ENCODE measurements at regions not wholly inside any gene's neighbourhood (a gene's known extent, or its start where the extent isn't known, plus 50 kb on each side); places are given as distances from the start of the nearest gene placed in this dataset.
"Not testable (repeated sequence)": the region's sequence is repeated elsewhere in the genome, so short reads cannot be mapped to it uniquely, and the experiment has no call there.

- DNase-seq, result not testable (repeated sequence)
Measured at GRCh38 chr6:142016666-142017065, 116.1 kb upstream of the GJE1 start.

DNA sequence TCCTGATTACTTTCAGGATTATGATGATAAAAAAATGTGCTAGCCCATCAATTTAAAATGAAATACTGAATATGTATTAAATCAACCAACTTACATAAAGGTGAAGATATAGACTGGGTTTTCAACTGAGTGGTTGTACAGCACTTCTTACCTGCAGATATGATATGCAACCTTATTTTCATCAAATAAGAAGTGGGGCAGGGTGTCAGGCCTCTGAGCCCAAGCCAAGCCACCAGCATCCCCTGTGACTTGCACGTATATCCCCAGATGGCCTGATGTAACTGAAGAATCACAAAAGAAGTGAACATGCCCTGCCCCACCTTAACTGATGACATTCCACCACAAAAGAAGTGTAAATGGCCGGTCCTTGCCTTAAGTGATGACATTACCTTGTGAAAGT lies 117.3 kb upstream of the GJE1 start:
- not testable (repeated sequence) for DNase-seq

DNA sequence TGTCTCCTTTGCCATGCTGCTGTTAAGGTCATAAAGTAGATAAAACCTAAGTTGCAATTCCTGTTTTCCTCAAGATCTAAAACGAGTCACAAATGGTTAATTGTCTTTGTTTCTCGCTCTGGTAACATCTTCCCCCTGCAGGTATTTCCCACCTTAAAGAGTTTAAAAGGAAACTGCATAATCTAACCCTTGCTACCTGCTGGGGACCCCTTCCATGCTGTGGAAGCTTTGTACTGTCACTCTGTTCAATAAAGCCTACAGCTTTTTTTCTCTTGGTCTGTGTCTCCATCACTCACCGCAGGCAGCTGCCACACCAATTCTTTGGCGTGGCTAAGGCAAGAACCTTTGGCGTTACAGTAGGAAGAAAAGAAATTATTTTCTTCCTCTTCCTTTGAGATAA lies 117.7 kb upstream of the GJE1 start:
- DNase-seq, result no peak

- no peak for DNase-seq
Measured at GRCh38 chr6:142014515-142014914, 118.2 kb upstream of the GJE1 start.

DNA sequence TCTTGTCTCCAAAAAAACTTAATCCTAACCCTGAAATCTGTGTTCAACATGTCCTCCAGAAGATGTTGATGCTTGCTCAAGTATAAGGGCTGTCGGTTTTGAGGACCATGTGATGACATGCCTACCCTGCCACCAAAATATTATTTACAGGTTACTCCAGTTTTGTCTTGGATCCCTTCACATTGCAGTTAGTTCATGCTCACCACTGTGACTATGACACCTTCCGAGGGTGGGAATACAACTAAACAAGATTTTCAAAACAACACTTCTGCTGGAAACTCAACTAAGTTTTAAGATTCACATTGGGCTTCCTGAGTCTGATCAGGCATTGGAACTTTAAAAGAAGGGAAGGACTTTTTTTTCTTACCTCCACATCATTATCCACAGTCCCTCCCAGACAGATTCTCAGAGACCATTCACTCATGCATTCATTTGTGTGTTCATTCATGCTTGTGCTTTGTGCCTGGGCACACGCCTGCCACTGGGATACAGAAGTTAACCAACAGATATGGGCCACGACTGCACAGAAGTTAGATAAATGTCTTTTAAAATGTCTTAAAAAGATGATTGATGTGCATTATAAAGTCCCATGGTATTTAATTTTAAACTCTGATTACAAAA lies 118.7 kb upstream of the GJE1 start:
- DNase-seq, result no peak

GRCh38 chr6:142013287-142013686 lies 119.4 kb upstream of the GJE1 start:
- no peak for DNase-seq

GRCh38 chr6:142011775-142012174 lies 121.0 kb upstream of the GJE1 start:
- DNase-seq, result no peak

GRCh38 chr6:142011156-142011555 lies 121.6 kb upstream of the GJE1 start:
- no peak for DNase-seq

GRCh38 chr6:142009647-142010046 lies 123.1 kb upstream of the GJE1 start:
- no peak for DNase-seq

- no peak for DNase-seq
Measured at GRCh38 chr6:142008781-142009180, 123.9 kb upstream of the GJE1 start.

- DNase-seq, result no peak
Measured at GRCh38 chr6:142008016-142008735, 124.5 kb upstream of the GJE1 start.

GRCh38 chr6:142005021-142005420 lies 127.7 kb upstream of the GJE1 start:
- DNase-seq, result no peak

DNA sequence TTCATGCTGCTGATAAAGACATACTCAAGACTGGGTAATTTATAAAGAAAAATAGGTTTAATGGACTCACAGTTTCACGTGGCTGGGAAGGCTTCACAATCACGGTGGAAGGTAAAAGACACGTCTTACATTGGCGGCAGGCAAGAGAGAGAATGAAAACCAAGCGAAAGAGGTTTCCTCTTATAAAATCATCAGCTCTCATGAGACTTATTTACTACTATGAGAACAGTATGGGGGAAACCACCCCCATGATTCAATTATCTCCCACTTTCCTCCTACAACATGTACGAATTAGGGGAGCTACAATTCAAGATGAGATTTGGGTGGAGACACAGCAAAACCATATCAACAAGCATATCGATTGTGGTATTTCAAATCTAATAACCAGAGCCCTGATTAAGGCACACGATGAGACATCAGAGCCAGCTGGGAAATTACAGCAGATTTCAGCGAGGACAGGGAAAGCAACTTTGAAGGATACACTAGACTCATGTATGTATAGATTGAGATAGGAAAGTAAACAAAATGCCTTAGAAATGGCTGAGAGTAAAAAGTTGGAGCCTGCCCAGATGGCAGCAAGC lies 129.8 kb upstream of the GJE1 start:
- DNase-seq, result no peak

GRCh38 chr6:141996823-141997222 lies 135.9 kb upstream of the GJE1 start:
- DNase-seq, result no peak

DNA sequence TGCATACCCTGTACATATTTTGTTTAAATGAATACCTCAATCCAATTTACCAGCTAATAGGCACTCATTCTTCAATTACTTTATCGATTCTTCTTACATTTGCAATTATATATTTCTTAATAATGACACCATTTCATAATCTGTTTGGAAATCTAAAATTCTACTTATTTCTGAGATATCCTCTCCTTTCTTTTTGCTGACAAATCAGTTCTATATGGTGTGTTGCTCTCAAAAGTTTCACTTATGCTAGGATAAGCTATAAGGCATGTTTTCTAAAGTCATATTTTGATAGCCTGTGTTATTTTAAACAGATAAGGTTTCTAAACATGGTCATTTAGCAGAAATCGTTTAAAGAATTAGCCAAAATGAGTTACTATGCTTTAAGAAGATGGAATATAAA lies 140.6 kb upstream of the GJE1 start:
- DNase-seq, result no peak

- DNase-seq, result no peak
Measured at GRCh38 chr6:141990840-141991239, 141.9 kb upstream of the GJE1 start.

DNA sequence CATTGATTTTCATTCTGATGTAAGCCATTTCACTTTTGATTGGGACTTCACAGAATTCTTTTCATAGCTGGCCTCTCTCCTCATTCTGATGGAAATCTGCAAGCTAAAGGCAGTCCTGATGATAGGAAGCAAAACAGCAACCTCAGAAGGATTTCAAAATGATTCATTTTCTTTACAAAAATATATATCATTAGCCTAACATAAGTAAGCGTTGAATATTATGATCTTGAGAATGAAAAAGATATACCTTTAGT lies 143.1 kb upstream of the GJE1 start:
- DNase-seq, result no peak

DNA sequence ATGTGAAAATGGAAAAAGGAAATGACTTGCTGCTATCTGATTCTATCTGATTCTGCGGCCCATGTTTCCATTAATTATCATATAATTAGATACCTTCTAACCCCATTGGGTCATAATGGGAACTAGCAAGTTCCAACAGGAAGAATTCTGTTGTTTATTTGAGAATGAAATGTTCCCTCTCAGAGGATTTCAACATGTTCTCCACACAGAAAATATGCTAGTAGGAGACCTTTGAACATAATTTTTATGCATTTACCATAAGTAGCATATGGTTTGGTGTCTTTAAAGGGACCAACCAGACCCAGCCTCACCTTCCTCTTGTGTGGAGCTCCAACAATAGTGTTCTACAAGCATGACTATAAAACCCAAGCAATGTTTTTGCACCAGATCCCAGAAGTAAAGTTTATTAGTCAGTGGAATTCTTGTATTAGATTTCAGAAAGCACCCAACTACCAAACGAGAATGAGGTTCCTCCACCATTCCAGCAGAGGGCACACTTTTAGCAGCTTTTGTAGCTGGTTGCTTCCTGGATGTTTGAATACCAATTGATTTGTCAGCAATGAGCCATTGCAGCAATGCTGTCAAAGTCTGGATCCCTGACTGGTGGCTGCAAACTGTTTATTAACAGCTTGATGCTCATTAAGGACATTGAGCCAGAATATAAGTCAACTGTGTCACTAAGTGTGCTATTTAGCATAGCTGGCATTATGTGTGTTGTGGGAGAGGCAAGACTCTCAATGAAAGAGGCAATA lies 143.6 kb upstream of the GJE1 start:
- peak; percentile 39 for DNase-seq

GRCh38 chr6:141988327-141988726 lies 144.4 kb upstream of the GJE1 start:
- no peak for DNase-seq

DNA sequence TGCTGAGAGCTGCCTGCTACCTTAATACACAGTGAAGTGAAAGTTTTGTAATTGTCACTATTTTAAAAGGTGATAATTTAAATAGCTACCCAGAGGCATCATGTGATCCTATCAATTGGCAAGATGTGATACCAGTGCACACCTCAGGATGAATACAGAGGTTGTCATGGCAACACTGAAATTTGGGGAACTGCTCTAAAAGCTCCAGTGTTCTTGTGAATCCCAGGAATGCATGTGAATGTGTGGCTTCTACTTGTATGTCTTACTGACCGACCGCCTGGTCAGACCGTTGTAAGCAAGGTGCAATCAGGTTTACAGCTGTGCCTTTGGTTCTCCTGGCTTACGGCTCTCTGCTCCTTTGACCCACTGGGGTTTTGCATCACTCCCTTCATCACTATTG lies 146.3 kb upstream of the GJE1 start:
- DNase-seq, result no peak

DNA sequence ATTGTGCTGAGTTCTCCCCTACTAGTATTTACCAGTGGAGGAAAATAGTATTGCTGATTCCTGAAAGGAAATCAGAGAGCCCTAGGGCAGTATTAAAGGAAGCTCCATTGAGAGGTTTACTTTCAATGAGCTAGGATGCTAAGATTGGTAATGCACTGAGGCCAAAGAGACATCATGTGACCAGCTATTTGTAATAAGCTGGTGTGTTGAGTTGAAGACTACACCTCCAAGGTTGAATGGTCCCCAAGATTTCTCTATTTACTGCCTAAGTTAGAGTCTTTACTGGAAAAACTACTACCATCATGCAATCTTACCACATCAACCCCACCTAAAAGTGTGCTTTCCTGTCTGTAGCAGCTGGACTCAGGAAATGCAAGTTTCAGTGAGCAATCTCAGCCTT lies 151.5 kb upstream of the GJE1 start:
- no peak for DNase-seq

- DNase-seq, result no peak
Measured at GRCh38 chr6:141977782-141978181, 154.9 kb upstream of the GJE1 start.

GRCh38 chr6:141976994-141977393 lies 155.7 kb upstream of the GJE1 start:
- no peak for DNase-seq

All from tongue (tissue), 1 donor.